ENCODE measurements at regions not wholly inside any gene's neighbourhood (a gene's known extent, or its start where the extent isn't known, plus 50 kb on each side); places are given as distances from the start of the nearest gene placed in this dataset.

- no peak for FAIRE-seq
- dilution Hi-C loops (cut with MboI; ENCODE audit: extremely low pct_ligation_motif_present, low sequenced_read_pairs) = no loop called here
- no peak overlapping the region for H3K4me3 ChIP-seq (ENCODE audit: control insufficient read depth in 2 of 3, extremely low read depth in 1 of 3, insufficient read depth in 2 of 3, low read depth in 1 of 3, low read length in 3 of 3)
Measured at GRCh38 chr2:81395746-81396145, 1091.2 kb upstream of the LRRTM1 start.

DNA sequence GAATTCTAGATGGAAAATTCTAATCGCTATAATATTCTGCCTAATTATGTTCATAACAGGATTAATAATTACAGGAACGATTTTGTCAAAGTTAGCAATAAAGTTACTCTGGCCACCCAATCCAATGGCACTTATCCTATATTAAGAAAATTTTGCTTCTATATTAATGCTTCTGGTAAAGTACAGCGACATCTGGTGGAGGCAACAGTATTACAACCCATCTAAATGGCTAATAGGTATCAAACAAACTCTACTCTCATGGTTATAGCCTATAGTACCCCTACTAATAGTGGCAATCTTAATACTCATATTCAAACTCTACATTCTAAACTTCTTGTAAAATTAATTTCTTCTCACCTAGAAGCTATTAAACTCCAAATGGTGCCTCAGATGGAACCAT lies 1084.7 kb upstream of the LRRTM1 start:
- dilution Hi-C loops (cut with MboI; ENCODE audit: extremely low pct_ligation_motif_present, low sequenced_read_pairs) = no loop called here
- no peaks in the 10 kb centered on the region for H3K9me1 ChIP-seq (ENCODE audit: control insufficient read depth, extremely low read depth, insufficient read depth, low read length)
- H3K4me1 ChIP-seq (ENCODE audit: control insufficient read depth, extremely low read depth, insufficient read depth, low read length) = no peaks in the 10 kb centered on the region
- H3K9me3 ChIP-seq (ENCODE audit: control insufficient read depth, low read depth, low read length) = no peaks in the 10 kb centered on the region
- H3K79me2 ChIP-seq (ENCODE audit: control insufficient read depth, insufficient read depth, low read length) = no peaks in the 10 kb centered on the region
- H3K9ac ChIP-seq (ENCODE audit: control insufficient read depth, extremely low read depth, insufficient read depth, low read length) = no peak overlapping the region
- TF ChIP-seq, protein P1, sequence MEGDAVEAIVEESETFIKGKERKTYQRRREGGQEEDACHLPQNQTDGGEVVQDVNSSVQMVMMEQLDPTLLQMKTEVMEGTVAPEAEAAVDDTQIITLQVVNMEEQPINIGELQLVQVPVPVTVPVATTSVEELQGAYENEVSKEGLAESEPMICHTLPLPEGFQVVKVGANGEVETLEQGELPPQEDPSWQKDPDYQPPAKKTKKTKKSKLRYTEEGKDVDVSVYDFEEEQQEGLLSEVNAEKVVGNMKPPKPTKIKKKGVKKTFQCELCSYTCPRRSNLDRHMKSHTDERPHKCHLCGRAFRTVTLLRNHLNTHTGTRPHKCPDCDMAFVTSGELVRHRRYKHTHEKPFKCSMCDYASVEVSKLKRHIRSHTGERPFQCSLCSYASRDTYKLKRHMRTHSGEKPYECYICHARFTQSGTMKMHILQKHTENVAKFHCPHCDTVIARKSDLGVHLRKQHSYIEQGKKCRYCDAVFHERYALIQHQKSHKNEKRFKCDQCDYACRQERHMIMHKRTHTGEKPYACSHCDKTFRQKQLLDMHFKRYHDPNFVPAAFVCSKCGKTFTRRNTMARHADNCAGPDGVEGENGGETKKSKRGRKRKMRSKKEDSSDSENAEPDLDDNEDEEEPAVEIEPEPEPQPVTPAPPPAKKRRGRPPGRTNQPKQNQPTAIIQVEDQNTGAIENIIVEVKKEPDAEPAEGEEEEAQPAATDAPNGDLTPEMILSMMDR (optimal IDR thresholded peaks at IDR 0.05 in 1 of 3, IDR thresholded peaks at IDR 0.05 in 1 of 3, conservative IDR thresholded peaks at IDR 0.05 in 1 of 3; ENCODE audit: extremely low read depth in 1 of 3, insufficient read depth in 2 of 3, low read length in 3 of 3) = no peak
- no peak for TF ChIP-seq EZH2 (IDR thresholded peaks at IDR 0.05; ENCODE audit: low read length)
- H3K4me2 ChIP-seq (ENCODE audit: control insufficient read depth, extremely low read depth, insufficient read depth, low read depth, low read length) = no peak overlapping the region
- DNase-seq (ENCODE audit: low read depth, low spot score) (no peak), FAIRE-seq (no peak)
- no peaks in the 10 kb centered on the region for H3K27me3 ChIP-seq (ENCODE audit: control insufficient read depth, extremely low read depth, insufficient read depth, low read length)
- no peak overlapping the region for H3K4me3 ChIP-seq (ENCODE audit: control insufficient read depth in 2 of 3, extremely low read depth in 1 of 3, insufficient read depth in 2 of 3, low read depth in 1 of 3, low read length in 3 of 3)
- H4K20me1 ChIP-seq (ENCODE audit: control insufficient read depth, extremely low read depth, insufficient read depth, low read length) = no peaks in the 10 kb centered on the region
- H3K27ac ChIP-seq (ENCODE audit: control insufficient read depth, insufficient read depth, low read length) = no peak overlapping the region
- H3K36me3 ChIP-seq (ENCODE audit: control insufficient read depth in 2 of 2, extremely low read depth in 1 of 2, insufficient read depth in 2 of 2, low read length in 2 of 2) = no peaks in the 10 kb centered on the region
- no peak overlapping the region for H2AFZ ChIP-seq (ENCODE audit: control insufficient read depth, low read length)

More at GRCh38 chr2:81395746-81396145, 1091.2 kb upstream of the LRRTM1 start:
- no peak for DNase-seq (ENCODE audit: low read depth, low spot score)
- Histone ChIP-seq H2AFZ (ENCODE audit: control insufficient read depth, low read length) (no peak overlapping the region), H3K79me2 (ENCODE audit: control insufficient read depth, insufficient read depth, low read length) (no peaks in the 10 kb centered on the region), H3K9ac (ENCODE audit: control insufficient read depth, extremely low read depth, insufficient read depth, low read length) (no peak overlapping the region), H3K27me3 (ENCODE audit: control insufficient read depth, extremely low read depth, insufficient read depth, low read length) (no peaks in the 10 kb centered on the region), H3K4me1 (ENCODE audit: control insufficient read depth, extremely low read depth, insufficient read depth, low read length) (no peaks in the 10 kb centered on the region), H3K9me3 (ENCODE audit: control insufficient read depth, low read depth, low read length) (no peaks in the 10 kb centered on the region), H4K20me1 (ENCODE audit: control insufficient read depth, extremely low read depth, insufficient read depth, low read length) (no peaks in the 10 kb centered on the region), H3K4me2 (ENCODE audit: control insufficient read depth, extremely low read depth, insufficient read depth, low read depth, low read length) (no peak overlapping the region), H3K9me1 (ENCODE audit: control insufficient read depth, extremely low read depth, insufficient read depth, low read length) (no peaks in the 10 kb centered on the region), H3K27ac (ENCODE audit: control insufficient read depth, insufficient read depth, low read length) (no peak overlapping the region), H3K36me3 (ENCODE audit: control insufficient read depth in 2 of 2, extremely low read depth in 1 of 2, insufficient read depth in 2 of 2, low read length in 2 of 2) (no peaks in the 10 kb centered on the region)
- TF ChIP-seq, protein P1 (optimal IDR thresholded peaks at IDR 0.05 in 1 of 3, IDR thresholded peaks at IDR 0.05 in 1 of 3, conservative IDR thresholded peaks at IDR 0.05 in 1 of 3; ENCODE audit: extremely low read depth in 1 of 3, insufficient read depth in 2 of 3, low read length in 3 of 3) = no peak
- no peak for TF ChIP-seq EZH2 (IDR thresholded peaks at IDR 0.05; ENCODE audit: low read length)
